ENCODE measurements at regions not wholly inside any gene's neighbourhood (a gene's known extent, or its start where the extent isn't known, plus 50 kb on each side); places are given as distances from the start of the nearest gene placed in this dataset.
"Not testable (repeated sequence)": the region's sequence is repeated elsewhere in the genome, so short reads cannot be mapped to it uniquely, and the experiment has no call there.

DNA sequence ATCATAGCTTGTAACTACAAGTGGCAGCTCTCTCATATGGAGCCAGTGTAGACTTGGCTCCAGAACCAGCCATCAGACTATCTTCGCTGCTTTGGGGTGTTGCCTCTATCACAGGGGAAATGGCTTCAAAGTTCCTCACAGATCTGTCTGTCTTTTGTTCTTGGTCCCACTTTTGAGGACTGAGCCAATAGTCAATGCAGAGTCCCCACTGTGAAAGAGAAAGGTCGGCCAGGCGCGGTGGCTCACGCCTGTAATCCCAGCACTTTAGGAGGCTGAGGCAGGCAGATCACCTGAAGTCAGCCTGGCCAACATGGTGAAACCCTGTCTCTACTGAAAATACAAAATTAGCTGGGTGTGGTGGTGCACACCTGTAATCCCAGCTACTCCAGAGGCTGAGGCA is 86.9 kb upstream of the FZD7 start:
- in situ Hi-C loops (cut with MboI; ENCODE audit: low sequenced_read_pairs); DNase-seq (ENCODE audit: low spot score in 2 of 2); H3K4me3 ChIP-seq; H3K36me3 ChIP-seq (replicated peaks); H3K9me3 ChIP-seq; H3K27me3 ChIP-seq (ENCODE audit: low read depth): not testable (repeated sequence)
- H3K4me1 ChIP-seq: peaks cover 18% of the 10 kb centered on the region

DNA sequence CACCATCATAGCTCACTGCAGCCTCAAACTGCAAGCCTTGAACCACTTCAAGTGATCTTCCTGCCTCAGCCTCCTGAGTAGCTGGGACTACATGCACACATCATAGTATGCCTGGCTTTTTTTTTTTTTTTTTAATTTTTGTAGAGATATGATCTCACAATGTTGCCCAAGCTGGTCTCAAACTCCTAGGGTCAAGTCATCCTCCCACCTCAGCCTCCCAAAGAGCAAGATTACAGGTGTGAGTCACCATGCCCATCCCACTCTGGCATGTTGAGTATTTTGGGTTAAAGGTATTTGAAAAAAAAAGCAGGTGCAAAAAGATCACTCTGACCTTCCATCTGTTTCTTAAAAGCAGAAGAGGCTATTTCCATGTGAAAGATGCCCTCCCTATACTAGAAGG is 86.4 kb upstream of the FZD7 start:
- no peaks in the 10 kb centered on the region for H3K36me3 ChIP-seq (replicated peaks)
- in situ Hi-C loops (cut with MboI; ENCODE audit: low sequenced_read_pairs): no loop called here

DNA sequence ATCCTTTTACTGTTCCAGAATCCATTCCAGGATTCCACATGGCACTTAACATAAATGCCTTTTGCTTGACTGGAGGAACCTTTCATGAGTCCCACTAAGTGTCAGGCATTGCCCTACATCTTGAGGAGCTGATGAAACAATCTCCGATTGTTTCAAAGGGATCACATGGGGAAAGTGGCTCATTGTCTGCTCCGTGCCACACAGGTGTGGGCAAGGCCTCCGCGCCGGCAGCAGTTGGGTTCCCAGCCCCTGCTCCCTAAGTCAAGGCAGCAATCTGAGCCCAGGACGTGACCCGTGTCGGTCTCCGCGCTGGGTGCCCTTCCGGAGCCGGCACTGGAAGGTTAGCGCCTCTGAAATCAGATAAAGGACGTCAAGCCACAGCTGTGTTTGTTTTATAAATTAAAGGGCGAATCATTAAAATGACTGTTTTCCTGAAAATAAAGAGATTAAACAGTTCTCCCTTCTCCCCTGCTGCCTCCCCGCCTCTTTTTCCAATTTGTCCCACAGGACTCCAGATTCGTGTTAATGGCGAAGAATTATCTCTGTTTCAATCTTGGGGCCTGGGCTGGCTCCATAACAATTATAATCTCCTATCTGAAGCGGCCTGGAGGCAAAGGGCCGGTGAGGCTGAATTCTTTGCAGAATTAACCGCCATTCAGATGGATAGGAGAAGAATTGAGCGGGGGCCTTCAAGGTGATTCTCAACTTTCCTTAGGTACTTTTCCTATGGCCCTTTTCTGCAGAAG is 84.3 kb upstream of the FZD7 start:
- H3K4me3 ChIP-seq: no peak overlapping the region
- H3K9me3 ChIP-seq: no peaks in the 10 kb centered on the region
- peak; percentile 77 to 87 for DNase-seq (ENCODE audit: low spot score in 2 of 2)
- no peaks in the 10 kb centered on the region for H3K36me3 ChIP-seq (replicated peaks)
- H3K27me3 ChIP-seq (ENCODE audit: low read depth): no peaks in the 10 kb centered on the region
- peaks cover 22% of the 10 kb centered on the region for H3K4me1 ChIP-seq
- in situ Hi-C loops (cut with MboI; ENCODE audit: low sequenced_read_pairs): no loop called here

More for the DNA sequence above, 86.4 kb upstream of the FZD7 start:
- no peak for DNase-seq (ENCODE audit: low spot score in 2 of 2)
- Histone ChIP-seq H3K27me3 (ENCODE audit: low read depth) (no peaks in the 10 kb centered on the region), H3K4me3 (no peak overlapping the region), H3K4me1 (peaks cover 20% of the 10 kb centered on the region), H3K9me3 (no peaks in the 10 kb centered on the region)

- H3K9me3 ChIP-seq: no peaks in the 10 kb centered on the region
- peaks cover 22% of the 10 kb centered on the region for H3K4me1 ChIP-seq
- H3K36me3 ChIP-seq (replicated peaks): no peaks in the 10 kb centered on the region
- H3K4me3 ChIP-seq: no peak overlapping the region
- no peaks in the 10 kb centered on the region for H3K27me3 ChIP-seq (ENCODE audit: low read depth)
- DNase-seq (ENCODE audit: low spot score in 2 of 2): no peak
- in situ Hi-C loops (cut with MboI; ENCODE audit: low sequenced_read_pairs): no loop called here
Observed at GRCh38 chr2:201949927-201950246, 83.8 kb upstream of the FZD7 start.

GRCh38 chr2:201950606-201951005 is 83.0 kb upstream of the FZD7 start:
- no peaks in the 10 kb centered on the region for H3K27me3 ChIP-seq (ENCODE audit: low read depth)
- H3K4me1 ChIP-seq: peaks cover 22% of the 10 kb centered on the region
- H3K36me3 ChIP-seq (replicated peaks): no peaks in the 10 kb centered on the region
- in situ Hi-C loops (cut with MboI; ENCODE audit: low sequenced_read_pairs): no loop called here
- DNase-seq (ENCODE audit: low spot score in 2 of 2): no peak
- no peaks in the 10 kb centered on the region for H3K9me3 ChIP-seq
- H3K4me3 ChIP-seq: no peak overlapping the region

GRCh38 chr2:201952187-201952586 is 81.5 kb upstream of the FZD7 start:
- Histone ChIP-seq H3K27me3 (ENCODE audit: low read depth) (no peaks in the 10 kb centered on the region), H3K36me3 (replicated peaks) (no peaks in the 10 kb centered on the region), H3K4me3 (no peak overlapping the region), H3K9me3 (no peaks in the 10 kb centered on the region), H3K4me1 (peaks cover 22% of the 10 kb centered on the region)
- in situ Hi-C loops (cut with MboI; ENCODE audit: low sequenced_read_pairs): no loop called here
- DNase-seq (ENCODE audit: low spot score in 2 of 2): peak in 1 of 2 experiments; percentile 30

DNA sequence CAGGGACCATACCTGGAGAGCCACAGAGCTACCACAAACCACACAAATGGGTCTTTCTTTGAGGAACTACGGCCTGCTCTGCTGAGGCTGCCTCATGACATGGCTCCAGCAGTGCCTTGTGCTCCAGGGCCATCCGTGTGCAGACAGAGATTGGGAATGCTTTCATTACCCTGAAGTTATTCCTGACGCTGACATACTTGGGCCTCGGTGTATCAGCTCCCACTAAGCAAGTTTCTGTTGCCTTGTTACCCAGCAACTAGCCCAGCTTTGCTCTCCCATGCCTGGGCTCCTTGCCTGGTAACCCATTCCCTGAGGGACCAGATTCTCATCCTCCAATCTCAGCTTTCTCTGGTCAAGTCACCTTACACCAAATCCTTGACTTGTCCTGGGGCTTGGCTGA is 80.3 kb upstream of the FZD7 start:
- in situ Hi-C loops (cut with MboI; ENCODE audit: low sequenced_read_pairs): no loop called here
- H3K36me3 ChIP-seq (replicated peaks): no peaks in the 10 kb centered on the region
- no peaks in the 10 kb centered on the region for H3K9me3 ChIP-seq
- no peaks in the 10 kb centered on the region for H3K27me3 ChIP-seq (ENCODE audit: low read depth)
- no peak overlapping the region for H3K4me3 ChIP-seq
- peaks cover 22% of the 10 kb centered on the region for H3K4me1 ChIP-seq
- DNase-seq (ENCODE audit: low spot score in 2 of 2): no peak

DNA sequence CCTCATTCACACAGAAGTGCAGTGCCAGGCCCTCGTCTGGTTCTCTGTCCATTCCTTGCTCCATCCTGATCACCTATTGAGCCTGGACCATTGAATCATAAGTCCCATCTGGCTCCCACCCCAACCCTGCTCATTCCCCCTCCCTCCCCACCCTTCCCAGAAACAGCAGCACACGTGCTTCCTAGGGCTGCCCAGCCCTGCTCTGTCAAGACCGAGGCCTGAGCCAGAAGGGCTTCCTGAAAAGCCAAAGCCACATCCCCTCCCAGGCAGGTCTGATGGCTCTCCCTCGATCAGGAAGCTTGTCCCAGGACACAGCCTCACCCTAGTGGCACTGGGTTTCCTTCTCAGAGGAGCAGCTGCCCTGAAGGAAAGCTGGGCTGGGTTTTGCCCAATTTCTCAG is 79.8 kb upstream of the FZD7 start:
- Histone ChIP-seq H3K36me3 (replicated peaks) (no peaks in the 10 kb centered on the region), H3K4me3 (no peak overlapping the region), H3K27me3 (ENCODE audit: low read depth) (no peaks in the 10 kb centered on the region), H3K9me3 (no peaks in the 10 kb centered on the region), H3K4me1 (peaks cover 20% of the 10 kb centered on the region)
- no peak for DNase-seq (ENCODE audit: low spot score in 2 of 2)
- in situ Hi-C loops (cut with MboI; ENCODE audit: low sequenced_read_pairs): no loop called here

- in situ Hi-C loops (cut with MboI; ENCODE audit: low sequenced_read_pairs): no loop called here
- no peak for DNase-seq (ENCODE audit: low spot score in 2 of 2)
- Histone ChIP-seq H3K9me3 (no peaks in the 10 kb centered on the region), H3K4me1 (peaks cover 9% of the 10 kb centered on the region), H3K27me3 (ENCODE audit: low read depth) (no peaks in the 10 kb centered on the region), H3K36me3 (replicated peaks) (no peaks in the 10 kb centered on the region), H3K4me3 (no peak overlapping the region)
Observed at GRCh38 chr2:201955231-201955630, 78.4 kb upstream of the FZD7 start.

- H3K27me3 ChIP-seq (ENCODE audit: low read depth): no peaks in the 10 kb centered on the region
- in situ Hi-C loops (cut with MboI; ENCODE audit: low sequenced_read_pairs): no loop called here
Observed at GRCh38 chr2:201955702-201956141, 77.9 kb upstream of the FZD7 start.

DNA sequence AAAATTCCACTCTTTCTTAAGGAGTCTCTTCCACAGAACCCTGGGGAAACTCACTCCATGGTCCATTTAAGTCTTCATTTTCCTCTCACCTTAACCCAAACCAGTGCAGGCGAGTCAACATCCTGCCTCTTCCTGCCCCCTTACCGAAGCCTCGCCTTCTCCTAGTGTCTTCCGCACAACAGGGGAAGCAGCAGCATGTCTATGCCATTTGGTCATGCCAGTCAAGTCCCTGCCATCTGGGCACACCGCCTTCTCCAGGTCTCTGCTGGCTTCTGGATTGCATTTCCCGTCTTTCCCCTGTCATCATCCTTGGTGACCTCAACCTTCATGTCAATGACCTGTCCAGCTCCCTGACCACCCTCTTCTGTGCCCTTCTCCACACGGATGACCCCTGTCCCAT is 77.3 kb upstream of the FZD7 start:
- Histone ChIP-seq H3K36me3 (replicated peaks) (no peaks in the 10 kb centered on the region), H3K27me3 (ENCODE audit: low read depth) (no peaks in the 10 kb centered on the region), H3K4me3 (no peak overlapping the region), H3K9me3 (no peaks in the 10 kb centered on the region), H3K4me1 (peaks cover 6% of the 10 kb centered on the region)
- DNase-seq (ENCODE audit: low spot score in 2 of 2): no peak
- in situ Hi-C loops (cut with MboI; ENCODE audit: low sequenced_read_pairs): no loop called here

More at GRCh38 chr2:201955702-201956141, 77.9 kb upstream of the FZD7 start:
- DNase-seq (ENCODE audit: low spot score in 2 of 2): no peak
- H3K4me1 ChIP-seq: peaks cover 7% of the 10 kb centered on the region
- no peaks in the 10 kb centered on the region for H3K9me3 ChIP-seq
- H3K4me3 ChIP-seq: no peak overlapping the region
- H3K36me3 ChIP-seq (replicated peaks): no peaks in the 10 kb centered on the region

- Histone ChIP-seq H3K4me1 (peaks cover 4% of the 10 kb centered on the region), H3K36me3 (replicated peaks) (no peaks in the 10 kb centered on the region), H3K27me3 (ENCODE audit: low read depth) (no peaks in the 10 kb centered on the region), H3K9me3 (no peaks in the 10 kb centered on the region), H3K4me3 (no peak overlapping the region)
- no peak for DNase-seq (ENCODE audit: low spot score in 2 of 2)
- in situ Hi-C loops (cut with MboI; ENCODE audit: low sequenced_read_pairs): no loop called here
Observed at GRCh38 chr2:201957091-201957490, 76.6 kb upstream of the FZD7 start.

DNA sequence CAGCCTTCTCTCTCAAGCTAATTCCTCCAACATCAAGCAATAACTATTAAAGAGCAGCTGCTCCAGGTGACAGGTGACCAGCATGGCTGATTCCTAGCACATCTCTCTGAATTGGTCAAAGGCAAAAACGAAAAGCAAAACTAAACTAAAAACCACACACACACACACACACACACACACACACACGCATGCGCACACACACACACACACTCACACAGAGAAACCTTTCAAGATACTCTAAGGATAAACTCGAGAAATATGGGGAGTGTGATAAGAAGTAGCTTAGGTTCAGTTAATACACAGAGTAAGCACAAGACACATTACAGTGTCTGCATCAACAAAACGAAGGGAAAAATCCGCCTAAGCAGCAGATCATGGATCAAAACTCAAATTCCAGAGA is 74.5 kb upstream of the FZD7 start:
- no peaks in the 10 kb centered on the region for H3K27me3 ChIP-seq (ENCODE audit: low read depth)
- no peak for DNase-seq (ENCODE audit: low spot score in 2 of 2)
- in situ Hi-C loops (cut with MboI; ENCODE audit: low sequenced_read_pairs): no loop called here
- no peak overlapping the region for H3K4me3 ChIP-seq
- no peaks in the 10 kb centered on the region for H3K9me3 ChIP-seq
- peaks cover 13% of the 10 kb centered on the region for H3K4me1 ChIP-seq
- no peaks in the 10 kb centered on the region for H3K36me3 ChIP-seq (replicated peaks)

DNA sequence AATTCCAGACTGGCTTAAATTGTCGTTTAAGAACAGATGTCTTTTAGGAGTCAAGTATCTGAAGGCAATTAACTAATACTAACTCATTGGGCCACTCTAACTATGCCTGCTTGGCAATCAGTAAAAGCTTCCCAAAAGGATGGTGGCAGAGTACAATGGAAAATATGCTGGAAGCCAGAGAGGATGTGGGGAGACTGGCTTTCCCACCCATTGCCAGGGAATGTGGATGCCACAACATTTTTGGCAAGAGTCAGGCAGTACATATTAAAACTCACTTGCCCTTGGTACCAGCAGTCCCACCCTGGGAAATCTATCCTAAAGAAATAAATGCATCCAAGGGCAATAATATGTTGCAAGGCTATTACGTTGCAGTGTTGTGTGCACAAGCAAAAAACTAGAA is 74.0 kb upstream of the FZD7 start:
- H3K36me3 ChIP-seq (replicated peaks): no peaks in the 10 kb centered on the region
- H3K27me3 ChIP-seq (ENCODE audit: low read depth): no peaks in the 10 kb centered on the region
- H3K4me1 ChIP-seq: peaks cover 13% of the 10 kb centered on the region
- no peak for DNase-seq (ENCODE audit: low spot score in 2 of 2)
- no peak overlapping the region for H3K4me3 ChIP-seq
- H3K9me3 ChIP-seq: no peaks in the 10 kb centered on the region
- in situ Hi-C loops (cut with MboI; ENCODE audit: low sequenced_read_pairs): no loop called here

DNA sequence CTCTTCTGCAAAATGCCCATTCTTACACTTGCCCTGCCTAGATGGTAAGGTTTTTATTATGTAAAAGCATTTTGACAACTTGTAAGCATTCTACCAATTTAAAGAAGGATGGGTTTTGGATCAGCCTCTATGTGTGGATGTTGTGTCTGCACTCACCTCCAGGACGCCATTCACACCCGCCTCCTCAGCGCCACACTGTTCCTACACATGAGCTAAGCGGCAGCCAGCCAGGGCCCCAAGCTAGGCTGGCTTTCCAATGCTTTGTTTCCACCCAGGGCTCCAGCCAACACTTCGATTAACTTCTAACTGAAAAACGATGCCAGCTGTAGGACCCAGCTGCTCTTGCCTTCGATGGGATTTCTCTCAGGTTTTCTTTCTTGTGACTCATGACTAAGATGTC is 73.3 kb upstream of the FZD7 start:
- Histone ChIP-seq H3K36me3 (replicated peaks) (no peaks in the 10 kb centered on the region), H3K4me1 (peaks cover 13% of the 10 kb centered on the region), H3K27me3 (ENCODE audit: low read depth) (no peaks in the 10 kb centered on the region), H3K4me3 (no peak overlapping the region), H3K9me3 (no peaks in the 10 kb centered on the region)
- no peak for DNase-seq (ENCODE audit: low spot score in 2 of 2)
- in situ Hi-C loops (cut with MboI; ENCODE audit: low sequenced_read_pairs): no loop called here
